Fibroblast of skin of left biceps (primary cell): ENCODE measurements at regions not wholly inside any gene's neighbourhood (a gene's known extent, or its start where the extent isn't known, plus 50 kb on each side); places are given as distances from the start of the nearest gene placed in this dataset.

Experiments used
- DNase-seq, 2 experiments: peaks; one replicate each; pipeline ENCODE4 v3.0.0-alpha.2; 2013; ENCODE audit warnings: low read depth in 2 of 2

- no peak for DNase-seq
Observed at GRCh38 chr1:22315315-22316078, 136.2 kb upstream of the ZBTB40 start.

GRCh38 chr1:22317231-22317919 is 134.3 kb upstream of the ZBTB40 start:
- DNase-seq, result no peak

- no peak for DNase-seq
Observed at GRCh38 chr1:22317920-22318243, 133.8 kb upstream of the ZBTB40 start.

- DNase-seq, result no peak
Observed at GRCh38 chr1:22318279-22318981, 133.2 kb upstream of the ZBTB40 start.

- DNase-seq, result no peak
Observed at GRCh38 chr1:22319608-22320007, 132.0 kb upstream of the ZBTB40 start.

- no peak for DNase-seq
Observed at GRCh38 chr1:22320587-22321344, 130.9 kb upstream of the ZBTB40 start.

- DNase-seq, result no peak
Observed at GRCh38 chr1:22321917-22322316, 129.7 kb upstream of the ZBTB40 start.

GRCh38 chr1:22323141-22323845 is 128.4 kb upstream of the ZBTB40 start:
- DNase-seq, result no peak

- no peak for DNase-seq
Observed at GRCh38 chr1:22323846-22324504, 127.7 kb upstream of the ZBTB40 start.

- no peak for DNase-seq
Observed at GRCh38 chr1:22325531-22326371, 125.9 kb upstream of the ZBTB40 start.

- no peak for DNase-seq
Observed at GRCh38 chr1:22326372-22326915, 125.2 kb upstream of the ZBTB40 start.

GRCh38 chr1:22326931-22327330 is 124.7 kb upstream of the ZBTB40 start:
- no peak for DNase-seq

- no peak for DNase-seq
Observed at GRCh38 chr1:22327411-22327810, 124.2 kb upstream of the ZBTB40 start.

- no peak for DNase-seq
Observed at GRCh38 chr1:22328331-22329147, 123.1 kb upstream of the ZBTB40 start.

GRCh38 chr1:22329148-22329515 is 122.5 kb upstream of the ZBTB40 start:
- no peak for DNase-seq

- DNase-seq, result no peak
Observed at GRCh38 chr1:22330092-22330759, 121.4 kb upstream of the ZBTB40 start.

- no peak for DNase-seq
Observed at GRCh38 chr1:22330760-22331119, 120.9 kb upstream of the ZBTB40 start.

GRCh38 chr1:22331618-22332423 is 119.8 kb upstream of the ZBTB40 start:
- DNase-seq, result no peak
